GM18861 (cell line): ENCODE measurements at regions not wholly inside any gene's neighbourhood (a gene's known extent, or its start where the extent isn't known, plus 50 kb on each side); places are given as distances from the start of the nearest gene placed in this dataset.

ENCODE experiments used
- ATAC-seq: cut with Tn5 transposase; IDR thresholded peaks from one replicate; pipeline ENCODE4 v1.9.1; 2021; ENCODE audit not compliant: unreplicated experiment

DNA sequence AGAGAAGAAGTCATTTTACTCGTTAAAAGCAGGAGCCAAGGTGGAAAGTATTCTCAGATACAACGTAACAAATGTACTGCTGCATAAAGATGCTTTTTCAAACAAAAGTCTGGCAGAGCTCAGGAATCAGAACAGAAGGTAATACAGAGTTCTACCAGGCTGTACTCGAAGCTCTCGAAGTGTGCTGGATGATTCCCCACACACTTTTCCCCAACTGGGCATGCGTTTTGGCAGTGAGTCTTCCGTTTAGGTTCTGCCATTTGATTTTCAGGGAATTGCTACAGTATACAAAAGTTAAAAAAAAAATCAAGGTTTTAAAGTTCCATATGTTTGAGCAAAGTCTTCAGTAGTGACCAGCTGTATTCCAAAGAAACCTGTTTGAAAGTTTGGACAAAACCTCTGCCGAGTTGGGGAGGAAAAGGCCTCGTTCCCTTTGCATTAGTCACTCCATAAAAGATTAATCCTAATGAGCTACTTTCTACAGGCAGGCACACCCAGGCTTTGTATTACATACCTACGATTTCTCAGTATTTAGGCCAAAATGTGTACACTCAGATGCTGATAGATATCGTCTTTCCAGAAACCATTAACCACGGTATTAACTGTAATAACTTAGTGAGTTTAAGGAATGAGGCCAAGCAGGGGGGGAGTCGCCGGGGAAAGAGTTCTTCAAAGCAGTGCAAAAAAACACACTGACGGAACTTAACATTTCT, 477.1 kb downstream of the LMO4 start:
- ATAC-seq, result no peak

DNA sequence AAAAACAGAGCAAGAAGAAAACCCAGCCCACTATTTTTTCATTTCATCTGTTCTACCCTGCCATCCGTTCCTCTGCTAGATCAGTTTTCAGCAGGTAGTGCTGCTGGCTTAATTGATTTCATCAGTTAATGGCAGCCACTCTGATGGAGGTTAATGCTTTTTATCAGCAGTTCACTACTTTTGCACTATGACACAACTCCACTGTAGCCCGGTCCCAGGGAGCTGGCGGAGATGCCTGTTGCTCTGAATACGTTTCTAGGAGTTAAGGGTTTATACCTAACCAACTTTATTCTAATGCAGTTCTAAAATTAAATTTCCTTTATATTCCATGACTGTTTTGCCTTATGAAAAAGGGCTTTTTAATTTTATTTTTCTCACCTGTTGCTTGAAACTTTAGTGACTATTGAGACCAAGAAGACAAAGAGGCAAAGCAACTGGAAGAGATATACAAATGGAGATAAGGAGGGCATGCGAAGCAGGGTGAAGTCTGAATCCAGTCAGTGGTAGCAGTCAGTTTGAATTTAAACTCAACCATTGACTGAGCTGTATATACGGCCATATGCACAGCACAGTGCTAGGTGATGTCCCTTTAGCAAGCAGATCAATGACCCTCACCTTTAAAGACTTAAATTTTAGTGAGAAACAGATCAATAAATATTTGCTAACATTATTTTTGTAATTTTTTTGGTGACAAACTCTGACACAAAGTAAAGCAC, 477.9 kb downstream of the LMO4 start:
- no peak for ATAC-seq

DNA sequence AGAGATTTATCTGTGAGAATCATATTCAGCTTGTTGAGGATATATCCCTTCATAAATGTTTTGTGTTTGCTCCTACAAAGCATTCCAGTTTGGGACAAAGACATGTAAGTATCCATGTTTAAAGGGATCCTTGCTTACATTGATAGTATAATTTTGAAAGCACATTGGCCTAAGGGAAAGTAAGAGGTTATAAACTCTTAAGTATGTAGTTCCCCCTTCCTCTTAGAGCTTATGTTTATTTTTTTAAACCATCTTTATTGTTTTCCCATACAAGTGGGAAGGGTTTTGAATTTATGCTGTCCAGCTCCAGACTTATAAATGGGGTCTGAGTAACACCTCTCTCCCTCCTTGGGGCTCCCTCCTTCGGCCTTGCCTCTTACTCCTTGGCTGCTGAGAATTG, 481.5 kb downstream of the LMO4 start:
- ATAC-seq, result no peak

DNA sequence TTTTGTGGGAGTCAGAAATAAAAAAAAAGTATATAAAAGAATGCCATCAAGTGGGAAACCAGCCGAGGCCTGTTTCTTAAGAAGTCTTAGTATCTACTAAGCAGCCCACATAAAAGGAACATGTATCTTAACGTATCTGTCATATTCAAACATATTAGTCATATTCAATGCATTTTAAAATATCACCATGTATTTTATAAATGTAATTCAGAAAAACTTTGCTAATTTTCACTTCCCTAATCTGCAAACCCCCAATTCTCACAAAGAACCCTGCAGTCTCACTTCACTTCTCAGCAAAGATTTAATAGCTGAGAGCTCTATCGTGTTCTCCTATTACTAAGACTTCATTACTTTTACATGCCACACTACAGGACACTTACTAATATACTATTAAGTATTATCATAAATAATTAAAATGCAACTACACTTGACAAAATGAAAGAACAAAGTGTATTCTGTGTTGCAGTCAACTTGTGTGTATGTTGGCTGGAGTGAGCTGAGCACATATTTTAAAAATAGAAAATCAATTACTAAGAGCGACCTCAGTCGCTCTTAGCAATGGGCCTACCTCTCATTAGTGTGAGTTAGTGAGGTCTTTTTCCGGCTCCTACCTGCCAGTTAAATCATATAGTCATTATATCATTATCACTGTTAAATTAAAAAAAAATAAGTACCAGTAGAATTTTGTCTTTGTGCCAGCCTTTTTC, 484.3 kb downstream of the LMO4 start:
- peak; percentile 90 for ATAC-seq

DNA sequence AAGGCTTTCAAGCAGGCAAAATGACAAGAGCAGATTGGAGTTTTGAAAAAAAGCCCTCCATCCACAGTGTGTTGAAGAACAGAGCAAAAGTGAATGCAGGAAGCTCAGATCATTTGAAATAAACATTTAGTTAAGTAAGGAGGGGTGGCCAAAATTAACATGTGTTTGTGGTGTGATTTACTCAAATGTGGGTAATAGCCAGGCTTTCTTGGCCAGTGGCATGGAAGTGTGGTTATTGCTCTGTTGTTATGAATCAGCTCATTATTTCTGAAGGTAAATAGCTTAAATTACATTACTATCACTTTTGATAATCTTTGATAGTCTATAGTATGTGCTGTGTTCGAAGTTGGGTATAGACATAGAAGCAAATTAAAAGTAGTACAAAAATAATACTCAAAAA, 485.9 kb downstream of the LMO4 start:
- no peak for ATAC-seq

DNA sequence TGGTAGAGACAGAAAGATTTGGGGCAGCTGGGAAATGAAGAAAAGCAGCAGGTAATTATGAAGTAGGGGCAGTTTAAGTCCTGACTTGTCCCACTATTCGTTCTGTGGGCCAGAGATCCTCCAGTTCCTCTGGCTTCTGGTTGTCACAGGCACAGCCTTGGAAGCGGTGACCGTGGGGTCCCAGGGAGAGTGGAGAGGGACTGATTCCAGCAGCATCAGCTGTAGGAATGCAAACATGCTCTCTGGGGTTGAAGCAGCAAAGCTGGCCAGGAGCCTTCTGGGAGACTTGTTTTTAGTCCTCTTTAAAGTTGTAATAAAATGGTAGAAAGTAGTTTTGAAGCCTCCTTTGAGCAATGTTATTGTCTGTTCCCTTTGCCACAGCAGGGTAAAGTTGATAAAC, 488.0 kb downstream of the LMO4 start:
- no peak for ATAC-seq

DNA sequence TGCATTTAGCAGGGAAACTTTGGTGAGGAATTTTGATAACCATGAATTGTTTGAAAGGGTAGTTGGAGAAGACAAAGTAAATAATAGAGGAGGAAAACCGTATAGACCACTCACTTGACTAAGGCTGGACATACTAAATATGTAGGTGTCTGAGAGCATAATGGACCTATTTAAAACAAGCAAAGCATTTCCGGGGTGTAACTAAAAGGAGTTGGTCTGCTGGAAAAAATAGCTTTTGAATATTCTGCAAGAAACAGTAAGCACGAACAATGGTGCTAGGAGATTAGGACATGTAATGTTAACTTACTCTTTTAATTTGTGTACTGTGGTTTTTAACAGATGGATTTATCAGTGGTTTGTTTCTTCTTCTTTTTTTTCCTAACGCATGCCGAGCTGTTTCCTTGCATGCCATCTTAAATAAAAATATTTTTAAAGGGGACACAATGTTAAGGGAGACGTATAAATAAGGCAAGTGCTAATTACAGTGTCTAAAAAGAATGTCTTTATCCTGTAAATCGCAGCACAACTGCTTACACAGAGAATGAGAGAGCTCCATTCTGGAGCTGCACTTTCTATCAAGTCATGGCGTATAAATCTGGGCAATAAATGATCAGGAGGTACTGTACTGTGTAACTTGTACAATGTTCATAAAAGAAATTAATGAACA, 492.1 kb downstream of the LMO4 start:
- ATAC-seq, result no peak

DNA sequence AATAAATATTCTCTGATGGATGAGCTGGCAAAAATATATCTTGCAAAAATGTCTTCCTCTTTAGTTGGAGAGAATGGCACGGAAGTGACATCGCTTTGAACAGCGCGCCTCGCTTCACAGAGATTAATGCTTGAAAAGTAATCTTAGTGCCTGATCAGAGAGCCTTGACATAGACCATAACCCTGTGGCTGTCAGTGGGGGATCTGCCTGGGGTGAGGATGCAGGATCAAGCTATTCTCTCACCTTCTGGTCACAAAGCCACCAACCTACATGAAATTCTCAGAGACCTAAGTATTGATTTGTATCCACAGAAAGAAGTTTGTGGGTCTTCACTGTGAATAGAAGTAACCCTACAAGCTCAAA, 492.6 kb downstream of the LMO4 start:
- no peak for ATAC-seq

DNA sequence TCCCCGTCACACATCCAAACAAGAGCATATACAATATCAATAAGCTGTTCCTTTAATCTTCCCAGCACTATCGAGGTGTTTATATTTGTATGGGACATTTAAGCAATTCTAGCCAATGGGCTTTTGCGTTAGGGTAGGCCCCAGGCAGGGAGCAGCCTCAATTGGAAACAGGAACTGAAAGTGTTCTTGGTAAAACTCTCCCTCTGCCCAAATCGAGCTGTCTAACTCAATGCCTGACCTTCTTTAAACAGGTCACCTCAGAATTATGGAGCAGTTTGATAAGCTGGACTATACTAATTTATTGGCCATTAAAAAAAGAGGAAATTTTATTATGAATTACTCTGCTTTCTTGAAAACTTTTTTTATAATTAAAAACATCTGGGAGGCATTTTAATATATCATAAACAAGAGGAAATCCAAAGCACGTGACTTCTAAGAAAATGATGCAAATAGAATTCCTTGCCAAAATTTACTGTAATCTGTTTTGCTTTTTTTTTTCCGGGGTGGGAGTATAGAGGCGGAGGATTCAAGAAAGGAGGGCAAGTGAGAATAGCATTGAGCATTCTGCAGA, 498.1 kb downstream of the LMO4 start:
- peak; percentile 86 for ATAC-seq

DNA sequence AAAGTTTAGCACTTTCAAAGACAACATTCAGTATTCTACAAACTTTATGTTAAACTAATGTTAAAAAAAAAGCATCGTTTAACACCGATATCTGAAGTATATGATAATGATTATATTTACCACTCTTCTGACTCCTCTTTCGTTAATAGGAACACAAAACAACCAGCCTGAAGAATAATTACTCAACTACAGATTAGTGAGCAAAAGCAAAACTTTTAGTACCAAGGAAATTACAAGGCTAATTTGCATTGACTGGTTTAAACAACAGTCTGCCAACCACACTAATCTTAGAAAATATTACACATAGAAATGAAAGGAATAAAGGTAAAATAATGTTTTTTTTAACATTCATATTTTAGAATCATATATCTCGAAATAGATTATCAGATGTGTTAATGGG, 500.7 kb downstream of the LMO4 start:
- peak; percentile 75 for ATAC-seq

DNA sequence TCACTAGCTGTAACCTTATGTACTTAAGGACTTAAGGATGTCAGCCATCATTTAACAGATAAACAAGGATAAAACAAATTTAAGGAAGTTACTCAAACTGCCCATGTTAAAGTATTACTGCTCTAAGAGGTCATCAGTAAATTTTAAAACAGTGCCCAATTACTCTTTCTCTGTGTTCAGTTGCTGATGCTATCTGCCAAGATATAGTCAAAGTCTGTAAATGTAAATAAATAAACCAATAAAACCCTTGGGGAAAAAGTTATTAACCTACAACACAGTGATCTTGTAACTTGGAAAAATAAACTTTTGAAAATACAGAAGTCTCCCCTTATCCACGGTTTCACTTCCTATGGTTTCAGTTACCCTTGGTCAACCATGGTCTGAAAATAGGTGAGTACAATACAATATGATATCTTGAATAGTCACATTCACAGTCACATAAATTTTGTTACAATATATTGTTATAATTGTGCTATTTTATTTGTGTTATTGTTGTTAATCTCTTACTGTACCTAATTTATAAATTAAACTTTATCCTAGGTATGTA, 501.8 kb downstream of the LMO4 start:
- ATAC-seq, result no peak

DNA sequence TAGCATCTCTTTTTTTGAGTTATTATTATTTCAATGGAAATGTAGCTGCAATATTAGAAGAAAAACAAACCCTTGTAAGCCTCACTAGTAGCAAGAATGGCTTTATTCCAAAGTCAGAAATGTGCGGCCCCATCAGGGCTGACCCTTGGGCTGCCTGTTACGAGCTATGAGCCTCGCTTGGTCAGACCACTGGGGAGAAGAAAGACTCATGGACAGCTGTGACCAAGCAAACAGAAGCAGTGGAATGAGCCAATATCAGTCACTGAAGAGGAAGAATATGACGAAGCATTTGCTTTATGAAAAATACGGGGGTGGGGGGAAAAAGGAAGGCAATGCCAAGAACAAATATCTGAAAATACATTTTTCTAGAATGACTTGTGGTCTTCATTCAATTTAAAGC, 504.5 kb downstream of the LMO4 start:
- no peak for ATAC-seq

DNA sequence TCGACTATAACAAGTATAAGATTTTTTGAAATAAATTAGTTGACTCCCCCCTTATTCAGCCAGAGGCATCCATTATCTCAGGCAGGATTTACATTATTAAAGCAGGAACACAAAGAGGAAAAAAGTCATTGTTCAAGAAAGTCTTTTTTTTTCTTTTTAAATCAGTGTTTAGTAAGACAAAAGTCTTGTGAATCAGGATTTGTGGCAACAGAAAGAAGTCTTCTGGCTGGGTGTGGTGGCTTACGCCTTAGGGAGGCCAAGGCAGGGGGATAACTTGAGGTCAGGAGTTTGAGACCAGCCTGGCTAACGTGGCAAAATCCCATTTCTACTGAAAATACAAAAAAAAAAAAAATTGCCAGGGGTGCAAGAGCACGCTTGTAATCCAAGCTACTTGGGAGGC, 505.5 kb downstream of the LMO4 start:
- no peak for ATAC-seq

DNA sequence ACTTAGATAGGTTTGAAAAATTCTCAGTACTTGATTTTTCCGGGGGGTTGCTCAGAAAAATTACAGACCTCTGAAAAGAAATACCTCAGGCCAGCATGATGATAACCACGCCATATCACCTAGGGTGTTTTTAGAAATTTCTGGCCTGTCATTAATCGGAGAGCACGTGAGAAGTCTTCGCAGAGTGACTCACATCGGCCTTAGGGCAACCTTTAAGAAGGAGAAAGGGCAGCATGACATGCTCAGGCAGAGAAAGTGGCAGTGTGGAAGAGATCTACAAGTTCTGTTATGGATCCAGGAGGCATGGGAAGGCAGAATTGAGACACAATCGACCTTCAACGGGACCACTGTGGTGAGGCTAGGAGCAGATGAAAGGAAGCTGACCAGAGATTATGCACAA, 506.3 kb downstream of the LMO4 start:
- ATAC-seq, result no peak

DNA sequence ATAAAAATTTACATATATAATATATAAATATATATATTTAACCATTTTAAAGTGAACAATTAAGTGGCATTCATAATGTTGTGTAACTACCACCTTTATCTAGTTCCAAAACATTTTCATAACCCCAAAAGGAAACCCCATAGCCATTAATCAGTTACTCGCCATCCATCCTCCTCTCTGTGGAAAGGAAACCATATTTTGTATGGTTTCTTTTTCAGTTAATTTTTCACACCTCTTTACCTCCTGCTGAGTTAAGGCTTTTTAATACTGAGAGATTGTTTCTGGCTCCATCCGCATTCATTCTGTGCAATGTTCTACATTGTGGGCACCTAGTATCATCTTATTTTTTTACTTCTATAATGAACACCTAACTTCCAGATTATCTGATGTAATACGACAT, 512.1 kb downstream of the LMO4 start:
- ATAC-seq, result peak; percentile 99

DNA sequence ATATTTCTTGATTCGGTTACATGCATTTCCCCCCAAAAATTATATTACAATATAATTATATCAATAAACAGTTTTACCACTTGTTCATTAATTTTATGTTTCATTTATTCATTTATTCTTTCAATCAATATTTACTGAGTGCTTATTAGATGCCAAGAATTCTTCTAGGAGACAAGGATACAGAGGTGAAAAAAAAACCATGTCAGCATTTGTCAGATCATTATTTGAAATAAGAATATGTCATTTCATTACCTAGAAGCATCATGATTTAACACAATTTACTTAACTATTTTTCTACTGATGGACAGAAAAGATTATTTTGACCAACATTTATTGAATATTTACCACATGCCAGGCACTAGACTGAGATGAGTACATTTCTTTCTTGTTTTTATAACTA, 512.7 kb downstream of the LMO4 start:
- no peak for ATAC-seq

DNA sequence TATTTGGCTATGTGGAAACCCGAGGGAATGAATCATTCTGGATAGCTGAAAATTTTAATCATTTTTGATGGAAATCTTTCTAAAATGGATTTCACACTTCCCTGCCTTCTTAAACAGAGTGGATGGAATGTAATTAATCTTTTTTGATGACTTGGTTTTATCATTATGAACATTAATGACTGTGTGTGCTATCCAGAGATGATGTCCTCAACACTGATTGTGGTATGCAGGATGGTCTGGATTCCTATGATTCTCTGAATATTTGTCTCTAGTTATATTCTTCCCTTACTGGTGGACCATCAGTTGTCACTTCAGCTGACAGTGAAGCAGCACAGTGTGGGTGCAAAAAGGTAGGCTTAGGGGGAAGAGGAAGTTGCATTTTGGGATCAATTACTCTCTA, 513.5 kb downstream of the LMO4 start:
- ATAC-seq, result no peak

DNA sequence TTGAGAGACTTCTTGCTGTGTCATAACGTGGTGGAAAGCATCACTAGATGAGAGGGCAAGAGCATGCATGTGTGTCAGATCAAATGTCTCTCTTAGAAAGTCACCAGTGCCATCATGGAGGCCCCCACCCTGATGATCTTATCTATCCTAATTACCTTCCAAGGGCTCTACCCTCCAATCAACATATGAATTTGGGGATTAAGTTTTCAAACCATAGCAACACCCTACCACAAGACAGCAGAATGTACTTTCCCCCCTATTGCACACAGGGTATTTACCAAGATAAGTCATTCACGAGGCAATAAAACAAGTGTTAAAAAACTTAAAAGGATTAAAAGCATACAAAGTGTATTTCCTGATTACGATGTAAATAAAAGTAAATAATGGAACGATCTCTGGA, 515.6 kb downstream of the LMO4 start:
- ATAC-seq, result no peak

DNA sequence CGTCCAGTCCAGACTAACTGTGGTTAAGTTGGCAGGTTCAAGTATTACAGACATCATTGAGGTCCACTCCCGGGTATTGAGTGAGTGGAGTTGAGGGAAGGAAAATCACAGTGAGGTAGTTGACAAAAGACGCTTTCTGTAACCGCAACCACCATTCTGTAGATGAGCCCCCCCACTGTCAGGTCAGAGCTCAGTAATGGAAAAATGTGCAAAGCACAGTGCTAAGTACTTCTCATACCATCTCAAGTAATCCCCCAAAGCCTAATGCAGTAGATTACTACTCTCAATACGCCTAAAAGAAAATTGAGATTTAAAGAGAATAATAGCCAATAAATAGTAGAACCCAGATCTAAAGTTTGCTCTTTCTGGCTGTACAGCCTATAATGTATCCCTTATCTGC, 522.8 kb downstream of the LMO4 start:
- no peak for ATAC-seq

DNA sequence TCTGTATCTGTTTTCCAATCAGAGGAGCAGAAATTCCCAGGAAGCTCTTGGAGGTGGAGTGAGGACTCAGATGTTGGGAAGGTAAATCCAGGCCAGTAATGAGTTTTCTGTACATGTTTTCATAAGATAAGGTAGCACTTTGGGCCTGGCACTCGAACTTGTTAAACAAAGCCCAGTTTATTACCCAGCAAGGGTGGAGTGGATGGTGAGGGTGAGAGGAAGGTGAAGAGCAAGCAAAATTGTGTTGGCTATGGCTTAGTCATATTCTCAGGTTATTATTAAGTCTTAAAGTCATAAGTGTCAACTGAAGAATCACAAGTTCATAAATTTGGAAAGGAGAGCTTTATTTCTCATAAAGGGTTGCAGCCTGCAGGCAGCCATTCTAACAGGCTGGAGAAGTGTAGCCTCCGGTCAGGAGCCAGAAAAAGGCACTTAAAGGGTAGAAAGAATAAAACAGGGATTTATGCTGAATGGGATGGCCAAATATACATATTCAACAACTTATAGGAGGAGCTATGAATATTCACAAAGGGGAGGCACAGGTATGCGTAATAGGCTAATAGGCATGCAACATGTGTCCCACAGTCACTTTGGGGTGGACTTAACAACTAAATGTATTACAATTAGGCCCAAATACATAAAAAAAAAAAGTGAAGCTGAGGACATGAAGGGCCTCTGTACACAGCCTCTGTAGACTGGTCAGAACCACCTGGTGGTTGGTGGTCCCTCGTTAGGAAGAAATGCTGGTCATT, 523.9 kb downstream of the LMO4 start:
- no peak for ATAC-seq
